ENCODE measurements at regions not wholly inside any gene's neighbourhood (a gene's known extent, or its start where the extent isn't known, plus 50 kb on each side); places are given as distances from the start of the nearest gene placed in this dataset.
"Not testable (repeated sequence)": the region's sequence is repeated elsewhere in the genome, so short reads cannot be mapped to it uniquely, and the experiment has no call there.

GRCh38 chr15:39011066-39011465 is 446.5 kb upstream of the RASGRP1 start:
- TF ChIP-seq, protein P1, sequence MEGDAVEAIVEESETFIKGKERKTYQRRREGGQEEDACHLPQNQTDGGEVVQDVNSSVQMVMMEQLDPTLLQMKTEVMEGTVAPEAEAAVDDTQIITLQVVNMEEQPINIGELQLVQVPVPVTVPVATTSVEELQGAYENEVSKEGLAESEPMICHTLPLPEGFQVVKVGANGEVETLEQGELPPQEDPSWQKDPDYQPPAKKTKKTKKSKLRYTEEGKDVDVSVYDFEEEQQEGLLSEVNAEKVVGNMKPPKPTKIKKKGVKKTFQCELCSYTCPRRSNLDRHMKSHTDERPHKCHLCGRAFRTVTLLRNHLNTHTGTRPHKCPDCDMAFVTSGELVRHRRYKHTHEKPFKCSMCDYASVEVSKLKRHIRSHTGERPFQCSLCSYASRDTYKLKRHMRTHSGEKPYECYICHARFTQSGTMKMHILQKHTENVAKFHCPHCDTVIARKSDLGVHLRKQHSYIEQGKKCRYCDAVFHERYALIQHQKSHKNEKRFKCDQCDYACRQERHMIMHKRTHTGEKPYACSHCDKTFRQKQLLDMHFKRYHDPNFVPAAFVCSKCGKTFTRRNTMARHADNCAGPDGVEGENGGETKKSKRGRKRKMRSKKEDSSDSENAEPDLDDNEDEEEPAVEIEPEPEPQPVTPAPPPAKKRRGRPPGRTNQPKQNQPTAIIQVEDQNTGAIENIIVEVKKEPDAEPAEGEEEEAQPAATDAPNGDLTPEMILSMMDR (IDR thresholded peaks at IDR 0.05) = not testable (repeated sequence)
- not testable (repeated sequence) for TF ChIP-seq EP300, POLR2A (IDR thresholded peaks at IDR 0.05)
